ENCODE measurements at regions not wholly inside any gene's neighbourhood (a gene's known extent, or its start where the extent isn't known, plus 50 kb on each side); places are given as distances from the start of the nearest gene placed in this dataset.

DNA sequence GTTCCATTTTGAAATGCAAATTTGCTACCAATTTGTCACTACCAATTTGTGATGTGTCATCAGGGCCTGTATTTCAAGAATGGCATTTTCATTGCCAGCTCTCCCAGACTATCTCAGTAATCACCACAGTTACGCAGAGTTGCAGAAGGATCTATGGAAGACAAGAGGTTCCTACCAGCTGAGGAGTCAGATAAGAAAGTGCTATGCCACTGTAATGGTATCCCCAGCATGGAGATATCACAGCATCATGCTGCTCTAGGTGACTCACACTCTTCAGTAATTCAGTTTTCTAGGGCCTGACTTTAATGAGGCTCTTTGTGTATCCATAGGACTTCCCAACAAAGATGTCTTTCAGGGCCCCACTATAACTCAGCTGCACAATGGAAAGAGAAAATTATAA is 490.3 kb downstream of the ARHGEF28 start:
- TF ChIP-seq, protein P1, sequence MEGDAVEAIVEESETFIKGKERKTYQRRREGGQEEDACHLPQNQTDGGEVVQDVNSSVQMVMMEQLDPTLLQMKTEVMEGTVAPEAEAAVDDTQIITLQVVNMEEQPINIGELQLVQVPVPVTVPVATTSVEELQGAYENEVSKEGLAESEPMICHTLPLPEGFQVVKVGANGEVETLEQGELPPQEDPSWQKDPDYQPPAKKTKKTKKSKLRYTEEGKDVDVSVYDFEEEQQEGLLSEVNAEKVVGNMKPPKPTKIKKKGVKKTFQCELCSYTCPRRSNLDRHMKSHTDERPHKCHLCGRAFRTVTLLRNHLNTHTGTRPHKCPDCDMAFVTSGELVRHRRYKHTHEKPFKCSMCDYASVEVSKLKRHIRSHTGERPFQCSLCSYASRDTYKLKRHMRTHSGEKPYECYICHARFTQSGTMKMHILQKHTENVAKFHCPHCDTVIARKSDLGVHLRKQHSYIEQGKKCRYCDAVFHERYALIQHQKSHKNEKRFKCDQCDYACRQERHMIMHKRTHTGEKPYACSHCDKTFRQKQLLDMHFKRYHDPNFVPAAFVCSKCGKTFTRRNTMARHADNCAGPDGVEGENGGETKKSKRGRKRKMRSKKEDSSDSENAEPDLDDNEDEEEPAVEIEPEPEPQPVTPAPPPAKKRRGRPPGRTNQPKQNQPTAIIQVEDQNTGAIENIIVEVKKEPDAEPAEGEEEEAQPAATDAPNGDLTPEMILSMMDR (IDR thresholded peaks at IDR 0.05; ENCODE audit: low read depth, low read length, missing control alignments), result no peak
- H3K4me3 ChIP-seq (ENCODE audit: low read depth, low read length), result no peak overlapping the region
- in situ Hi-C loops (cut with HindIII; ENCODE audit: low sequenced_read_pairs), result no loop called here
- no peak for DNase-seq (ENCODE audit: low read depth)

- TF ChIP-seq, protein P1 (IDR thresholded peaks at IDR 0.05; ENCODE audit: low read depth, low read length, missing control alignments), result no peak
- H3K4me3 ChIP-seq (ENCODE audit: low read depth, low read length), result no peak overlapping the region
- no peak for DNase-seq (ENCODE audit: low read depth)
- in situ Hi-C loops (cut with HindIII; ENCODE audit: low sequenced_read_pairs), result no loop called here
Observed at GRCh38 chr5:74113927-74114326, 487.9 kb downstream of the ARHGEF28 start.

GRCh38 chr5:74113196-74113540 is 487.2 kb downstream of the ARHGEF28 start:
- in situ Hi-C loops (cut with HindIII; ENCODE audit: low sequenced_read_pairs), result no loop called here
- no peak overlapping the region for H3K4me3 ChIP-seq (ENCODE audit: low read depth, low read length)
- DNase-seq (ENCODE audit: low read depth), result no peak
- TF ChIP-seq, protein P1 (IDR thresholded peaks at IDR 0.05; ENCODE audit: low read depth, low read length, missing control alignments), result no peak

DNA sequence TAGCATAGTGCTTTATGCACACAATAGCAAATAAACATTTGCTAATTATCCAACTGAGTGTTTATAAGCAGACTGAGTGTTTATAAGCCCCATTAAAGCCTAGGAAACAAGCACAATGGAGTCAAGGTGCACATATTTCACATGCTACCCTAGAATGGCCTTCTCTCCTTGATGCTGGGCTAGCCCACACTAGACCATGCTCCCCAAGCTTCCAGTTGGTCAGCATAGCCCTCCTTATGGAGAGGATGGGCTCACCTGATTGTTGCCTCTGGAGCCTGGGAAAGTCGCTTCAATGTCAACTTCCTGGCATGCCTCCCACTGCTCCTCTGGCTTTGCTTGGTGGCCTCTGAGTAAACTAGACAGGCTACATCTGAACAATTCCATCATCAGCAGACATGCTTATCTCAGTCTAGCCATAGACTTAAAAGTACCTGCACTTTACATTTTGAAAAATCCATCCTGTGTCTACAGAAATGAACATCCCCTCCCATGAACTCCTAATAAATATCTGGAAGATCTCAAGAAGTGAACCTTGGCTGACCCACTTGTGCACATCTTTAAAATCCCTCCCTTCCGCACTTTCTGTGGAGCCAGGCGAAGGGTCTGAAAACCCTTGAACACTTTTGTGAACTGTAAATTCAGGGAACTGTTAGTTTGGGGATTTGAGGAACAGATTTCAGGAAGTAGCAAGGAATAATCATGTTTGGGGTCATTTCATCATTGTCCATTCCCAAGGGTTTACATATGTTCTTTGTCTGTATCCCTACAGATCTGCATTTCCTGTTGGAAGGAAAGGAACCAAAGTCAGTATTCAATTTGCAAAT is 486.6 kb downstream of the ARHGEF28 start:
- TF ChIP-seq, protein P1 (IDR thresholded peaks at IDR 0.05; ENCODE audit: low read depth, low read length, missing control alignments), result no peak
- in situ Hi-C loops (cut with HindIII; ENCODE audit: low sequenced_read_pairs), result no loop called here
- no peak for DNase-seq (ENCODE audit: low read depth)
- no peak overlapping the region for H3K4me3 ChIP-seq (ENCODE audit: low read depth, low read length)

DNA sequence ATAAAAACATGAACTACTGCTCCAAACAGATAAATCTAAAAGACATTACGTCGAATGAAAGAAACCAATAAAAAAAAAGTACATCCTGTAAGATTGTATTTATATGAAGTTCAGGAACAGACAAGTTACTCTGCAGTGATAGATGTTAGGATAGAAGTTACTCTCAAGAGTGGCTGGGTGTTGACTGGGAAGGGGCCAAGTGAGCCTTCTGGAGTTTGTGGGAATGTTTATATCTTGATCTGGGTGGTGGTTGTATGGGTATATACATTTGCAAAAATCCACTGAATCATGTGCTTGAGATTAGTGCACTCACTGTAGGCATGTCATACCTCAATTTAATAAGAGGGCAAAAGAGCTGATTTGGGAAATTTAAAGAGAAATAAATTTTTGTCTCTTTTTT is 485.8 kb downstream of the ARHGEF28 start:
- in situ Hi-C loops (cut with HindIII; ENCODE audit: low sequenced_read_pairs), result no loop called here

GRCh38 chr5:74109344-74109743 is 483.3 kb downstream of the ARHGEF28 start:
- no peak for DNase-seq (ENCODE audit: low read depth)
- in situ Hi-C loops (cut with HindIII; ENCODE audit: low sequenced_read_pairs), result no loop called here
- TF ChIP-seq, protein P1 (IDR thresholded peaks at IDR 0.05; ENCODE audit: low read depth, low read length, missing control alignments), result no peak
- no peak overlapping the region for H3K4me3 ChIP-seq (ENCODE audit: low read depth, low read length)

More for the DNA sequence above, 485.8 kb downstream of the ARHGEF28 start:
- no peak for DNase-seq (ENCODE audit: low read depth)
- H3K4me3 ChIP-seq (ENCODE audit: low read depth, low read length), result no peak overlapping the region
- TF ChIP-seq, protein P1 (IDR thresholded peaks at IDR 0.05; ENCODE audit: low read depth, low read length, missing control alignments), result no peak
